HCT116 (cell line): ENCODE measurements at regions not wholly inside any gene's neighbourhood (a gene's known extent, or its start where the extent isn't known, plus 50 kb on each side); places are given as distances from the start of the nearest gene placed in this dataset.

Experiments used
- CTCF ChIP-seq, 3 experiments: fragments of 200-600 bp in 1 of 3; sonication (generic) in 1 of 3; IDR thresholded peaks in 2 of 3; conservative IDR thresholded peaks in 1 of 3; 2 replicates each; pipeline ENCODE4 v1.5.1; 2012 to 2017; ENCODE audit warnings: low read depth in 2 of 3, low read length in 2 of 3, antibody characterized with exemption in 1 of 3, borderline replicate concordance in 1 of 3, control low read depth in 1 of 3, mild to moderate bottlenecking in 1 of 3, mixed read lengths in 1 of 3, mixed run types in 1 of 3, moderate library complexity in 1 of 3; ENCODE audit not compliant: insufficient read depth in 1 of 3
- EZH2 ChIP-seq: fragments of 200-600 bp; sonication (generic); IDR thresholded peaks from 2 replicates; pipeline ENCODE4 v1.6.1; 2017; ENCODE audit warnings: antibody characterized with exemption, mixed run types
- POLR2AphosphoS5 ChIP-seq: IDR thresholded peaks from 2 replicates; pipeline ENCODE4 v1.6.1; 2011; ENCODE audit warnings: mild to moderate bottlenecking, low read depth, low read length, moderate library complexity
- TF ChIP-seq, protein P1 (sequence below): IDR thresholded peaks from 2 replicates; pipeline ENCODE4 v1.6.1; 2012; ENCODE audit warnings: low read depth
- TF ChIP-seq, protein P2 (sequence below): IDR thresholded peaks from 2 replicates; pipeline ENCODE4 v1.6.1; 2011; ENCODE audit warnings: mild to moderate bottlenecking, low read length, moderate library complexity; ENCODE audit not compliant: insufficient replicate concordance; ENCODE audit errors: extremely low read depth

DNA sequence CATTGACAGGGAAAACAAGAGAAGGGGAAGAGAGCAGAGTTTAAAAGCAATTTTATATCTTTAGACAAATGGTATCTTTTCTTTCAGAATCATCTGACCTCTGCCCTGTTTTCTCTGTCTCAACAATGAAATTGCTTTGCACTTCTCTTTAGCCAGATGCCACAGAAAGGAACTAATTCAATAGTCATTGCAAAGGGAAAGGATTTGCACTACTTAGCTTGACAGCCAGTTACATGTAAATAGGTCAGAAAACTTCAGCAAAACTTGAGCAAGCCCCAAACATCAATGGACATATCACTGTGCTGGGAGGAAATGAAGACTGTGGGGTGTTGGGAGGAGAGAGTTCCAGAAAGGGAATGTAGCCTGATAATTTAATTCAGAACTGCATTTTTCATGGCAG lies 181.3 kb upstream of the FAM83B start:
- no peak for TF ChIP-seq POLR2AphosphoS5
- TF ChIP-seq CTCF (IDR thresholded peaks at IDR 0.05 in 2 of 3, conservative IDR thresholded peaks at IDR 0.05 in 1 of 3; ENCODE audit: borderline replicate concordance in 1 of 3, insufficient read depth in 1 of 3, low read depth in 2 of 3, low read length in 2 of 3) = no peak
- no peak for TF ChIP-seq EZH2
- TF ChIP-seq, protein P1, sequence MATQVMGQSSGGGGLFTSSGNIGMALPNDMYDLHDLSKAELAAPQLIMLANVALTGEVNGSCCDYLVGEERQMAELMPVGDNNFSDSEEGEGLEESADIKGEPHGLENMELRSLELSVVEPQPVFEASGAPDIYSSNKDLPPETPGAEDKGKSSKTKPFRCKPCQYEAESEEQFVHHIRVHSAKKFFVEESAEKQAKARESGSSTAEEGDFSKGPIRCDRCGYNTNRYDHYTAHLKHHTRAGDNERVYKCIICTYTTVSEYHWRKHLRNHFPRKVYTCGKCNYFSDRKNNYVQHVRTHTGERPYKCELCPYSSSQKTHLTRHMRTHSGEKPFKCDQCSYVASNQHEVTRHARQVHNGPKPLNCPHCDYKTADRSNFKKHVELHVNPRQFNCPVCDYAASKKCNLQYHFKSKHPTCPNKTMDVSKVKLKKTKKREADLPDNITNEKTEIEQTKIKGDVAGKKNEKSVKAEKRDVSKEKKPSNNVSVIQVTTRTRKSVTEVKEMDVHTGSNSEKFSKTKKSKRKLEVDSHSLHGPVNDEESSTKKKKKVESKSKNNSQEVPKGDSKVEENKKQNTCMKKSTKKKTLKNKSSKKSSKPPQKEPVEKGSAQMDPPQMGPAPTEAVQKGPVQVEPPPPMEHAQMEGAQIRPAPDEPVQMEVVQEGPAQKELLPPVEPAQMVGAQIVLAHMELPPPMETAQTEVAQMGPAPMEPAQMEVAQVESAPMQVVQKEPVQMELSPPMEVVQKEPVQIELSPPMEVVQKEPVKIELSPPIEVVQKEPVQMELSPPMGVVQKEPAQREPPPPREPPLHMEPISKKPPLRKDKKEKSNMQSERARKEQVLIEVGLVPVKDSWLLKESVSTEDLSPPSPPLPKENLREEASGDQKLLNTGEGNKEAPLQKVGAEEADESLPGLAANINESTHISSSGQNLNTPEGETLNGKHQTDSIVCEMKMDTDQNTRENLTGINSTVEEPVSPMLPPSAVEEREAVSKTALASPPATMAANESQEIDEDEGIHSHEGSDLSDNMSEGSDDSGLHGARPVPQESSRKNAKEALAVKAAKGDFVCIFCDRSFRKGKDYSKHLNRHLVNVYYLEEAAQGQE = no peak
- TF ChIP-seq, protein P2, sequence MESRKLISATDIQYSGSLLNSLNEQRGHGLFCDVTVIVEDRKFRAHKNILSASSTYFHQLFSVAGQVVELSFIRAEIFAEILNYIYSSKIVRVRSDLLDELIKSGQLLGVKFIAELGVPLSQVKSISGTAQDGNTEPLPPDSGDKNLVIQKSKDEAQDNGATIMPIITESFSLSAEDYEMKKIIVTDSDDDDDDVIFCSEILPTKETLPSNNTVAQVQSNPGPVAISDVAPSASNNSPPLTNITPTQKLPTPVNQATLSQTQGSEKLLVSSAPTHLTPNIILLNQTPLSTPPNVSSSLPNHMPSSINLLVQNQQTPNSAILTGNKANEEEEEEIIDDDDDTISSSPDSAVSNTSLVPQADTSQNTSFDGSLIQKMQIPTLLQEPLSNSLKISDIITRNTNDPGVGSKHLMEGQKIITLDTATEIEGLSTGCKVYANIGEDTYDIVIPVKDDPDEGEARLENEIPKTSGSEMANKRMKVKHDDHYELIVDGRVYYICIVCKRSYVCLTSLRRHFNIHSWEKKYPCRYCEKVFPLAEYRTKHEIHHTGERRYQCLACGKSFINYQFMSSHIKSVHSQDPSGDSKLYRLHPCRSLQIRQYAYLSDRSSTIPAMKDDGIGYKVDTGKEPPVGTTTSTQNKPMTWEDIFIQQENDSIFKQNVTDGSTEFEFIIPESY = no peak
